Thyroid gland (tissue), 4 donors: ENCODE measurements at regions not wholly inside any gene's neighbourhood (a gene's known extent, or its start where the extent isn't known, plus 50 kb on each side); places are given as distances from the start of the nearest gene placed in this dataset.

Experiments
- POLR2A ChIP-seq, 2 donors: fragments of 450-650 bp; IDR thresholded peaks; one replicate each; pipeline ENCODE4 v1.6.1; 2017; ENCODE audit warnings: antibody characterized with exemption in 2 of 2, mild to moderate bottlenecking in 2 of 2, moderate library complexity in 1 of 2
- TF ChIP-seq, protein P1 (sequence below), 6 experiments: fragments of 200-600 bp in 3 of 6; fragments of 450-650 bp in 3 of 6; sonication (generic) in 3 of 6; IDR thresholded peaks; one replicate each; pipeline ENCODE4 v1.5.1; 2016 to 2019; ENCODE audit warnings: antibody characterized with exemption in 6 of 6, mild to moderate bottlenecking in 2 of 6, inconsistent platforms in 1 of 6, moderate library complexity in 1 of 6

DNA sequence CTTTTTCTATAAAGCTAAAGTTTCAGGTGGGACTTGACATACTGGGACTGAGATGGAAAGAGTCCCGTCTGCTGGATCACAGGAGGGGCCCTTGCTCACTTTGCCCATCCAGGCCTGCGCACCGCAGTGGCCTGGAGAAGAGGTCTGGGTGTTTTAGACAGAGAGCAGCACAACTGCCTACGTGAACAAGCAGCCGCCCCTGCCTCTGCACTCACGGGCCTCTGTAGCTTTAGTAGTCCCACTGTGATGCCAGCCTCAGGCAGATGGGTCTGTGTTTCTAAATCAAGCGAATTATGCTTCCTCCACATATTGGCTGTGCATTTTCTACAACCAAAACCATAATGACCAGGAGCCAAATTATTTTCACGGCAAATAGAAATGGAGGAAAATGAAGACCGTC lies 184.8 kb upstream of the FOXQ1 start:
- TF ChIP-seq POLR2A (IDR thresholded peaks at IDR 0.05) = no peak
- TF ChIP-seq, protein P1, sequence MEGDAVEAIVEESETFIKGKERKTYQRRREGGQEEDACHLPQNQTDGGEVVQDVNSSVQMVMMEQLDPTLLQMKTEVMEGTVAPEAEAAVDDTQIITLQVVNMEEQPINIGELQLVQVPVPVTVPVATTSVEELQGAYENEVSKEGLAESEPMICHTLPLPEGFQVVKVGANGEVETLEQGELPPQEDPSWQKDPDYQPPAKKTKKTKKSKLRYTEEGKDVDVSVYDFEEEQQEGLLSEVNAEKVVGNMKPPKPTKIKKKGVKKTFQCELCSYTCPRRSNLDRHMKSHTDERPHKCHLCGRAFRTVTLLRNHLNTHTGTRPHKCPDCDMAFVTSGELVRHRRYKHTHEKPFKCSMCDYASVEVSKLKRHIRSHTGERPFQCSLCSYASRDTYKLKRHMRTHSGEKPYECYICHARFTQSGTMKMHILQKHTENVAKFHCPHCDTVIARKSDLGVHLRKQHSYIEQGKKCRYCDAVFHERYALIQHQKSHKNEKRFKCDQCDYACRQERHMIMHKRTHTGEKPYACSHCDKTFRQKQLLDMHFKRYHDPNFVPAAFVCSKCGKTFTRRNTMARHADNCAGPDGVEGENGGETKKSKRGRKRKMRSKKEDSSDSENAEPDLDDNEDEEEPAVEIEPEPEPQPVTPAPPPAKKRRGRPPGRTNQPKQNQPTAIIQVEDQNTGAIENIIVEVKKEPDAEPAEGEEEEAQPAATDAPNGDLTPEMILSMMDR (IDR thresholded peaks at IDR 0.05) = no peak
